Heart right ventricle (tissue), 16 donors: ENCODE measurements at regions not wholly inside any gene's neighbourhood (a gene's known extent, or its start where the extent isn't known, plus 50 kb on each side); places are given as distances from the start of the nearest gene placed in this dataset.
"Not testable (repeated sequence)": the region's sequence is repeated elsewhere in the genome, so short reads cannot be mapped to it uniquely, and the experiment has no call there.

Experiments used
- ATAC-seq, 8 donors: fragments of 200-7000 bp; cut with Tn5 transposase; one replicate each; pipeline ENCODE4 v1.9.1; 2020; ENCODE audit warnings: mild to moderate bottlenecking in 8 of 8, moderate library complexity in 8 of 8, moderate number of reproducible peaks in 1 of 8
- DNase-seq, 2 donors: peaks; one replicate each; pipeline ENCODE4 v3.0.0-alpha.2; 2020
- H3K27ac ChIP-seq, 10 donors: fragments of 200-600 bp; sonication (generic) in 2 of 10; one replicate each; pipeline versions ENCODE4 v1.5.0 to v1.8.0; 2020 to 2022; ENCODE audit warnings: mild to moderate bottlenecking in 3 of 10
- H3K27me3 ChIP-seq, 7 donors: fragments of 200-600 bp; one replicate each; pipeline ENCODE4 v1.8.0; 2021 to 2022; ENCODE audit warnings: mild to moderate bottlenecking in 2 of 7
- H3K36me3 ChIP-seq, 9 donors: fragments of 200-600 bp; sonication (generic) in 1 of 9; one replicate each; pipeline versions ENCODE4 v1.5.0 to v1.8.0; 2020 to 2022; ENCODE audit warnings: mild to moderate bottlenecking in 2 of 9
- H3K4me1 ChIP-seq, 9 donors: fragments of 200-600 bp; sonication (generic) in 1 of 9; one replicate each; pipeline versions ENCODE4 v1.5.0 to v1.8.0; 2020 to 2022; ENCODE audit warnings: mild to moderate bottlenecking in 4 of 9
- H3K4me3 ChIP-seq, 10 donors: fragments of 200-600 bp; sonication (generic) in 2 of 10; one replicate each; pipeline versions ENCODE4 v1.5.0 to v1.8.0; 2020 to 2022; ENCODE audit warnings: mild to moderate bottlenecking in 7 of 10, moderate library complexity in 2 of 10
- H3K9me3 ChIP-seq, 11 donors: fragments of 200-600 bp in 10 of 11; sonication (generic) in 2 of 11; one replicate each; pipeline versions ENCODE4 v1.5.0 to v1.8.0; 2013 to 2022; ENCODE audit warnings: mild to moderate bottlenecking in 2 of 11, control low read depth in 1 of 11, moderate library complexity in 1 of 11
- WGBS, 2 donors: extraction: QIAGEN DNeasy Blood & Tissue Kit; methylation state at CpG; one replicate each; pipeline ENCODE4 v1.1.7; 2013; ENCODE audit warnings: inconsistent platforms in 1 of 2; 5-methylcytosine and 5-hydroxymethylcytosine counted together
- intact Hi-C, 10 donors: fragments of 100-400 bp; cut with DNase I; formaldehyde crosslinking; loops; one replicate each; pipeline versions ENCODE4 v1.11.1 to v1.14.2; 2022
- TF ChIP-seq, protein P1 (sequence below), 9 donors: fragments of 200-600 bp; sonication (generic) in 2 of 9; IDR thresholded peaks; one replicate each; pipeline versions ENCODE4 v1.5.0 to v1.8.0; 2021 to 2022; ENCODE audit warnings: antibody characterized with exemption in 9 of 9, mild to moderate bottlenecking in 5 of 9, moderate library complexity in 1 of 9
- donor health status: Arrhythmogenic right ventricular cardiomyopathy.
- donor health status: ischemic (EF 13 %, LVEDD 7.1; RV severe dilation, severe dysfunction).
- donor health status: healthy with polysubstance abuse.
- donor health status: DM: no; HTN: yes; CAD: no.
- donor health status: DM: no; HTN: no; CAD: no.
- donor health status: ischemic (EF 25% LVEDD 6.9; RV normal size, moderate dysfunction).
- donor health status: ischemic (EF 25% LVEDD 5.7; RV mildly dilated, moderate dysfunction).
- donor health status: healthy.
- donor health status: DM: yes; HTN: yes; CAD: no.
- donor health status: Ischemic cardiomyopathy.
- donor health status: ischemic (EF 35%, LVEDD 5.7; RV mildly dilated, moderate dysfunction).
- donor health status: nonischemic (EF 11% LVEDD 7.7; RV severe dilation, severe dysfunction).
- donor health status: DM: yes; HTN: yes; CAD: no.
- donor health status: PGD.
- donor health status: ischemic (EF 29% LVEDD 5.4; RV normal size, mild dysfunction).
- donor health status: nonischemic (EF 23%, LVEDD 6.1; RV moderate dilation, normal function).

DNA sequence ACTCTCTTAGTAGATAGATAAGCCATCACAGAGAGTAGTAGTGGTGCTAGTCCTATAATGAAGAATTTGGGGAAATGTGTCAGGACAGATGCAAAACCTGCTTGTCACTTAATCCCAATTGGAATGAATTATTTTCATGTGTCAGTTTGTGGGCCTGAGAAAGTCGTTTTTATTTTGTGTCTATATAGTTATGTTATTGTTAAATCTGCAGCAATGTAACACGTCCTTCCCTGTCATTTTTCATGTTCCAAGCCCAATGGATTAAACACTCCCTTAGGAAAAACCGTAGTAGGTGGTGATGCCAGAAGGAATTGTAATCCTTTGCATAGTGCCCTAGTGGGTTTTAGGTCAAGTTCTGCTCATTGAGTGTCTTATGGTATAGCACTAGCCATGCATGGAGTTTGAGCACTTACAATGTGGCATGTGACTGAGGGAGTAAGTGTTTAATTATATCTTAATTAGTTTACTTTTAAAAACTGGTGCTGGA is 105.9 kb upstream of the PRSS16 start:
- no peak for ATAC-seq
- Histone ChIP-seq H3K36me3 (peaks cover 0 to 14% (median 0%) of the 10 kb centered on the region in 9 donors), H3K9me3 (no peaks in the 10 kb centered on the region), H3K4me1 (peaks cover 0 to 59% (median 23%) of the 10 kb centered on the region in 9 donors), H3K27me3 (no peaks in the 10 kb centered on the region), H3K4me3 (no peak overlapping the region), H3K27ac (no peak overlapping the region)
- intact Hi-C loops, result loop anchor here in 4 of 10 donors (10.0 kb wide), 3 partner anchors 1017 to 1117 kb away; a partner anchor contains a TSS
- WGBS, 2 donors, result 64 to 70% methylated on average over 3 of the region's 3 CpGs
- no peak for DNase-seq
- TF ChIP-seq, protein P1, sequence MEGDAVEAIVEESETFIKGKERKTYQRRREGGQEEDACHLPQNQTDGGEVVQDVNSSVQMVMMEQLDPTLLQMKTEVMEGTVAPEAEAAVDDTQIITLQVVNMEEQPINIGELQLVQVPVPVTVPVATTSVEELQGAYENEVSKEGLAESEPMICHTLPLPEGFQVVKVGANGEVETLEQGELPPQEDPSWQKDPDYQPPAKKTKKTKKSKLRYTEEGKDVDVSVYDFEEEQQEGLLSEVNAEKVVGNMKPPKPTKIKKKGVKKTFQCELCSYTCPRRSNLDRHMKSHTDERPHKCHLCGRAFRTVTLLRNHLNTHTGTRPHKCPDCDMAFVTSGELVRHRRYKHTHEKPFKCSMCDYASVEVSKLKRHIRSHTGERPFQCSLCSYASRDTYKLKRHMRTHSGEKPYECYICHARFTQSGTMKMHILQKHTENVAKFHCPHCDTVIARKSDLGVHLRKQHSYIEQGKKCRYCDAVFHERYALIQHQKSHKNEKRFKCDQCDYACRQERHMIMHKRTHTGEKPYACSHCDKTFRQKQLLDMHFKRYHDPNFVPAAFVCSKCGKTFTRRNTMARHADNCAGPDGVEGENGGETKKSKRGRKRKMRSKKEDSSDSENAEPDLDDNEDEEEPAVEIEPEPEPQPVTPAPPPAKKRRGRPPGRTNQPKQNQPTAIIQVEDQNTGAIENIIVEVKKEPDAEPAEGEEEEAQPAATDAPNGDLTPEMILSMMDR (IDR thresholded peaks at IDR 0.05), result no peak

DNA sequence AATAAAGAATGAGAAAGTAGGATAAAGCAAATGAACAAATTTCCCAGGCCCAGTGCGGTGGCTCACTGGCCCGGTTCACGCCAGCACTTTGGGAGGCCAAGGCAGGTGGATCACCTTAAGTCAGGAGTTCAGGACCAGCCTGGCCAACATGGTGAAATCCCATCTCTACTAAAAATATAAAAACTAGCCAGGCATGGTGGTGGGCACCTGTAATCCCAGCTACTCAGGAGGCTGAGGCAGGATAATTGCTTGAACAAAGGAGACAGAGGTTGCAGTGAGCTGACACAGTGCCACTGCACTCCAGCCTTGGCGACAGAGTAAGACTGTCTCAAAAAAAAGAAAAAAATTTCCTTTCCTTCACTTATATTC is 104.5 kb upstream of the PRSS16 start:
- 99% methylated on average over 4 of the region's 4 CpGs for WGBS, 2 donors
- H3K27ac ChIP-seq, H3K27me3 ChIP-seq, H3K4me3 ChIP-seq, H3K9me3 ChIP-seq, ATAC-seq, DNase-seq: not testable (repeated sequence)
- H3K4me1 ChIP-seq, result peaks cover 0 to 67% (median 28%) of the 10 kb centered on the region in 9 donors
- peaks cover 0 to 14% (median 0%) of the 10 kb centered on the region in 9 donors for H3K36me3 ChIP-seq
- intact Hi-C loops, result loop anchor here in 4 of 10 donors (10.0 kb wide), 3 partner anchors 1018 to 1118 kb away; a partner anchor contains a TSS

DNA sequence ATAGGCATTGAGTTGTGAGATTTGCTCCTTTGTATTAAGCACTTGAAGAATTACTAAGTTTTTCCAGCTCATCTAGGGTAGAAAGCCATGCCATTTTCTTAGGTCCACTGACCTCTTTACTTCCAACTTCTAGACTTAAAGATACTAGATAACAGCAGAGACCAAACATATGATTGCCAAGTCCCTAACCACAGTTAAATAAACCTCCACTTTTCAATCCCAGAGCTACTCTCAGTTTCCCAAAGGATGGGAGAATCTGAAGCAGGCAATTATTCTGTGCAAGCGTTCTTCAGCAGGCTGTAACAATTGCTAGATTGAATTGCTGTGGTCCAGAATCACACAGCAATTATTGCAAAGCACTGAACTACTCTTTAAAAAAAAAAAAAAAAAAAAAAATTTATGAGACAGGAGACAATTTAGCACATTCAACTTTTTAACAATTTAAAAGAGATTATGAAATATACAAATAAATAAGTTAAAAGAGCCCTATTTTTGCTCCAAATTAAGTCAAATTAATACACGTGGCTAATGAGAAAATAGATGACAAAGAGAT is 104.0 kb upstream of the PRSS16 start:
- Histone ChIP-seq H3K9me3 (no peaks in the 10 kb centered on the region), H3K36me3 (peaks cover 0 to 14% (median 0%) of the 10 kb centered on the region in 9 donors), H3K27me3 (no peaks in the 10 kb centered on the region), H3K4me1 (peaks cover 0 to 61% (median 25%) of the 10 kb centered on the region in 9 donors), H3K27ac (no peak overlapping the region), H3K4me3 (no peak overlapping the region)
- TF ChIP-seq, protein P1 (IDR thresholded peaks at IDR 0.05), result no peak
- intact Hi-C loops, result loop anchor here in 4 of 10 donors (10.0 kb wide), 3 partner anchors 1019 to 1119 kb away; a partner anchor contains a TSS
- no peak for ATAC-seq
- DNase-seq, result no peak
- WGBS, 2 donors, result 85 to 86% methylated on average over 2 of the region's 2 CpGs

DNA sequence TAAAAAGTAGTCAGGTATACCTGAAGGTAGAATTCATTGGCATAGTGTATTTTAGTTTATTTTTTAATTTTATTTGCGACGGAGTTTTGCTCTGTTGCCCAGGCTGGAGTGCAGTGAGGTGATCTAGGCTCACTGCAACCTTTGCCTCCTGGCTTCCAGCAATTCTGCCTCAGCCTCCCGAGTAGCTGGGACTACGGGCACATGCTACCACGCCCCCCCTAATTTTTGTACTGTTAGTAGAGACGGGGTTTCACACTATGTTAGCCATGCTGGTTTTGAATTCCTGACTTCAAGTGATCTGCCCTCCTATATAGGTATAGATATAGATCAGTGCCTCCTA is 102.8 kb upstream of the PRSS16 start:
- Histone ChIP-seq H3K4me3 (peak overlapping the region in 5 of 10 donors; percentile 11 to 79 (median 75)), H3K27me3 (no peaks in the 10 kb centered on the region), H3K27ac (peak overlapping the region in 1 of 10 donors; percentile 92), H3K36me3 (peaks cover 0 to 14% (median 0%) of the 10 kb centered on the region in 9 donors), H3K4me1 (peaks cover 0 to 51% (median 15%) of the 10 kb centered on the region in 9 donors), H3K9me3 (no peaks in the 10 kb centered on the region)
- ATAC-seq, result no peak
- intact Hi-C loops, result loop anchor here in 4 of 10 donors (10.0 kb wide), 3 partner anchors 1020 to 1120 kb away; a partner anchor contains a TSS
- DNase-seq, result no peak
- TF ChIP-seq, protein P1 (IDR thresholded peaks at IDR 0.05), result no peak
- WGBS, 2 donors, result 63 to 64% methylated on average over 6 of the region's 6 CpGs
